ENCODE measurements at regions not wholly inside any gene's neighbourhood (a gene's known extent, or its start where the extent isn't known, plus 50 kb on each side); places are given as distances from the start of the nearest gene placed in this dataset.

GRCh38 chr16:65994291-65994690, 372.2 kb upstream of the CDH5 start:
- TF ChIP-seq, protein P1, sequence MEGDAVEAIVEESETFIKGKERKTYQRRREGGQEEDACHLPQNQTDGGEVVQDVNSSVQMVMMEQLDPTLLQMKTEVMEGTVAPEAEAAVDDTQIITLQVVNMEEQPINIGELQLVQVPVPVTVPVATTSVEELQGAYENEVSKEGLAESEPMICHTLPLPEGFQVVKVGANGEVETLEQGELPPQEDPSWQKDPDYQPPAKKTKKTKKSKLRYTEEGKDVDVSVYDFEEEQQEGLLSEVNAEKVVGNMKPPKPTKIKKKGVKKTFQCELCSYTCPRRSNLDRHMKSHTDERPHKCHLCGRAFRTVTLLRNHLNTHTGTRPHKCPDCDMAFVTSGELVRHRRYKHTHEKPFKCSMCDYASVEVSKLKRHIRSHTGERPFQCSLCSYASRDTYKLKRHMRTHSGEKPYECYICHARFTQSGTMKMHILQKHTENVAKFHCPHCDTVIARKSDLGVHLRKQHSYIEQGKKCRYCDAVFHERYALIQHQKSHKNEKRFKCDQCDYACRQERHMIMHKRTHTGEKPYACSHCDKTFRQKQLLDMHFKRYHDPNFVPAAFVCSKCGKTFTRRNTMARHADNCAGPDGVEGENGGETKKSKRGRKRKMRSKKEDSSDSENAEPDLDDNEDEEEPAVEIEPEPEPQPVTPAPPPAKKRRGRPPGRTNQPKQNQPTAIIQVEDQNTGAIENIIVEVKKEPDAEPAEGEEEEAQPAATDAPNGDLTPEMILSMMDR (IDR thresholded peaks at IDR 0.05; ENCODE audit: insufficient read depth, low read depth, low read length), result no peak
- POLR2A ChIA-PET, result no interaction called here
- DNase-seq (ENCODE audit: low read depth), result no peak
- no peaks in the 10 kb centered on the region for H3K36me3 ChIP-seq (ENCODE audit: control insufficient read depth, insufficient read depth, low read length)
- peaks cover 8% of the 10 kb centered on the region for H3K27me3 ChIP-seq (ENCODE audit: control insufficient read depth, insufficient read depth, low read length)
- CTCF ChIA-PET, result no interaction called here
- no peak overlapping the region for H3K4me3 ChIP-seq (ENCODE audit: low read depth, low read length)

DNA sequence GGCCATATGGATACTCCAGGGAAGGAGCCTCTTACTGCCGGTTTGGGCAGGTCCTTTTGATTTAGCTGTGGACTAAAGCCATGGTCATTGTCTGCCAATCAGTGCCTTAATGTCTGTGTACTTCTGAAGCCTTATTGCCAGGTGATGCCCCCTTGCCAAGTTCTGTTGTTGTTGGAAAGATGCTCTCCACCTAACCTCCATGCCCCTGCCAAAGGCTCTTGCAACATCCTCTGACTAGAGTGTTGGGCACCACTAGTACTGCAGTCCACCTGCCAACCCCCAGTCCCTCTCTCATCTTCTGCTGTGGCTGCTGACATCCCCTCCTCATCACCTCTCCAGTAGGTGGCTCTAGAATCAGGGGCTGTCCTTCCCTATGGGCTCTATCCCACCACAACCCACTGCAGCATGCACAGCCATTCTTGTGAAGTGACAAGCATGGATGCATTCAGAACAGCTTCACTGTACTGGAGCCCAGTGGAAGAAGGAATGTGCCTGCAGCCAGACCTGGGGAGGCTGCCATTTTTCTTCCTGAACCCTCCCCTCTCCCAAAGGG, 375.3 kb upstream of the CDH5 start:
- ChIA-PET CTCF (interaction anchor here (0.9 to 1.0 kb wide), 2 partner anchors 11 to 18 kb away, joined by 3 read pairs; no protein-coding TSS in a partner anchor), POLR2A (no interaction called here)
- DNase-seq (ENCODE audit: low read depth), result no peak
- no peaks in the 10 kb centered on the region for H3K36me3 ChIP-seq (ENCODE audit: control insufficient read depth, insufficient read depth, low read length)
- H3K4me3 ChIP-seq (ENCODE audit: low read depth, low read length), result no peak overlapping the region
- TF ChIP-seq, protein P1 (IDR thresholded peaks at IDR 0.05; ENCODE audit: insufficient read depth, low read depth, low read length), result no peak
- H3K27me3 ChIP-seq (ENCODE audit: control insufficient read depth, insufficient read depth, low read length), result peaks cover 11% of the 10 kb centered on the region

DNA sequence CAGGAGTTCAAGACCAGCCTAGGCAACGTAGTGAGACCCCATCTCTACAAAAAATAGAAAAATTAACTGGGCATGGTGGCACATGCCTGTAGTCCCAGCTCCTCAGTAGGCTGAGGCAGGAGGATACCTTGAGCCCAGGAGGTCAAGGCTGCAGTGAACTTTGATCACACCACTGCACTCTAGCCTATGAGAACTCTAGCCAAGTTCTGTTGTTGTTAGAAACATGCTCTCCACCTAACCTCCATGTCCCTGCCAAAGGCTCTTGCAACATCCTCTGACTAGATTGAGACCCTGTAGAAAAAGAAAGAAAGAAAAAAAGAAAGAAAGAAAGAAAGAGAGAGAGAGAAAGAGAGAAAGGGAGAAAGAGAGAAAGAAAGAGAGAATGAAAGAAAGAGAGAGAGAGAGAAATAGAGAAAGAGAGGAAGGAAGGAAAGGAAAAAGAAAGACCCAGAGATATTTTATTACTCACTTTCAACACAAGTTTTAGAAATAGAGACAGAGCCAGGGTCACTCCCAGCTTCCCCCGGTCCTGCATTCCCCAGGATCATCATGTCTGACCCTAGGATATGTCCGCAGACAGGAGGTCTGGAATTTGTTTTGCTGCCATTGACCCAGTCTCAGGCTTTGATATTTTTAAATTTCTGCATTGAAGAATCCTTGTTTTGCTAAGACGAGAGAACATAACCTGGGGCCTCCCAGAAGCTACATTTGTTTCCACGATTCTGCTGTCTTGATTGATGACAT, 376.5 kb upstream of the CDH5 start:
- CTCF ChIA-PET, result interaction anchor here (0.6 kb wide), 1 partner anchor 13 kb away, joined by 3 read pairs; no protein-coding TSS in a partner anchor
- TF ChIP-seq, protein P1 (IDR thresholded peaks at IDR 0.05; ENCODE audit: insufficient read depth, low read depth, low read length), result no peak
- POLR2A ChIA-PET, result no interaction called here
- H3K4me3 ChIP-seq (ENCODE audit: low read depth, low read length), result no peak overlapping the region
- no peaks in the 10 kb centered on the region for H3K36me3 ChIP-seq (ENCODE audit: control insufficient read depth, insufficient read depth, low read length)
- peaks cover 13% of the 10 kb centered on the region for H3K27me3 ChIP-seq (ENCODE audit: control insufficient read depth, insufficient read depth, low read length)
- DNase-seq (ENCODE audit: low read depth), result no peak

DNA sequence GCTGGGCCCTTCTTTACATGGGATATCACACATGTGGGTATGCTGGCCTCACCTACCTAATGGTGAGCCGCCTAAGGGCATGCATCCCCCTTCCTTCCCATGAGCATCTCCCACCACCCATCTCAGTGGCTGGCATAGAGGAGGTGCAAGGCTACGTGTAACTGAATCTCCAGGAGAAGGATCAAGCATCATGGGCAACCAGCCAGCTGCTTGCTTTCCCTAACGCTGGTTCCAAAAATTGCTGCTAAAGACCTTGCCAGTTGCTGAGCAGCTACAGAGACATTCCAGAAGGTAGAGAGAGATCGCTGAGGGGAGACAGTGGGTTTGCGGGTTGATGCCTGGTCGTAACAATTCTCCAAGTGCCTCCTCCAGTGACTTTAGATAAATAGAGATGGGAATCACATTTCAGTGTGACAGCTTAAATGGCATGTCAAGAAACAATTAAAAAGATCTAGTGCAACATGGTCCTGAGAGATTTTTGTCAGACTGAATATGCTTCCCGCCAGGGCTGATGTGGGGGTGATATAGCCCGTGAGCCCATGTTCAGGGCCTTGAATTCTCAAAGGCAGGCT, 378.4 kb upstream of the CDH5 start:
- ChIA-PET POLR2A (no interaction called here), CTCF (no interaction called here)
- TF ChIP-seq, protein P1 (IDR thresholded peaks at IDR 0.05; ENCODE audit: insufficient read depth, low read depth, low read length), result no peak
- Histone ChIP-seq H3K36me3 (ENCODE audit: control insufficient read depth, insufficient read depth, low read length) (no peaks in the 10 kb centered on the region), H3K4me3 (ENCODE audit: low read depth, low read length) (no peak overlapping the region), H3K27me3 (ENCODE audit: control insufficient read depth, insufficient read depth, low read length) (peaks cover 11% of the 10 kb centered on the region)
- DNase-seq (ENCODE audit: low read depth), result no peak

DNA sequence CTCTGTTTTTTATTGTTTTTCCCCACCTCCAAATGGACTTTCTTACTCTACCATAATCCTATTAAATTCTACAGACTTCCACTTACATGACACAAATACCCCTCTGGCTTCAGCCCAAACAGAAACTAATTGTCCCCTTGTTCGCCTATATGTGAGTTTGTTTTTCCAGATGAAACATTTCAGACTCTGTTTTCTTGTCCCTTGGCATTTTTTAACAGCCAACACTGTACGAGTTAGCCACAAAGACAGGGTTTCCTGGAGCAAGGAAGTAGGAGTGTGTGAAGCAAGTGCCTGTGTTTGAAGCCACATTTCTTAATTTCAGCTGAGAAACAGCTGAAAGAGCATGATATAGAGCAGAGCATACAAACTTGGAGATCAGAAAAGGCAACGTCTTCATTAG, 382.2 kb upstream of the CDH5 start:
- ChIA-PET POLR2A (no interaction called here), CTCF (no interaction called here)
- no peak for DNase-seq (ENCODE audit: low read depth)
- TF ChIP-seq, protein P1 (IDR thresholded peaks at IDR 0.05; ENCODE audit: insufficient read depth, low read depth, low read length), result no peak
- H3K27me3 ChIP-seq (ENCODE audit: control insufficient read depth, insufficient read depth, low read length), result peaks cover 6% of the 10 kb centered on the region
- H3K4me3 ChIP-seq (ENCODE audit: low read depth, low read length), result no peak overlapping the region
- no peaks in the 10 kb centered on the region for H3K36me3 ChIP-seq (ENCODE audit: control insufficient read depth, insufficient read depth, low read length)
